ENCODE measurements at regions not wholly inside any gene's neighbourhood (a gene's known extent, or its start where the extent isn't known, plus 50 kb on each side); places are given as distances from the start of the nearest gene placed in this dataset.

GRCh38 chr3:191074511-191074910, 124.5 kb upstream of the OSTN start:
- TF ChIP-seq POLR2AphosphoS5 (IDR thresholded peaks at IDR 0.05; ENCODE audit: borderline replicate concordance, low read depth, low read length) (no peak), FOXP2 (optimal IDR thresholded peaks at IDR 0.05; ENCODE audit: control extremely low read depth, extremely low read length, insufficient read depth) (no peak)

Measured in SK-N-MC (cell line).